GM23248 (cell line): ENCODE measurements at regions not wholly inside any gene's neighbourhood (a gene's known extent, or its start where the extent isn't known, plus 50 kb on each side); places are given as distances from the start of the nearest gene placed in this dataset.

ENCODE experiments used
- DNase-seq: peaks from one replicate; pipeline ENCODE4 v3.0.0-alpha.2; 2015
- H2AFZ ChIP-seq: fragments of 200-600 bp; sonication (generic); 2 replicates; pipeline ENCODE4 v1.6.1; 2016; ENCODE audit warnings: antibody characterized with exemption
- H3F3A ChIP-seq: fragments of 200-600 bp; sonication (generic); 2 replicates; pipeline ENCODE4 v1.6.1; 2016; ENCODE audit warnings: mild to moderate bottlenecking, antibody characterized with exemption, mixed run types; ENCODE audit not compliant: insufficient read depth
- H3K27ac ChIP-seq: fragments of 200-600 bp; sonication (generic); 2 replicates; pipeline ENCODE4 v1.5.1; 2016; ENCODE audit warnings: mild to moderate bottlenecking
- H3K27me3 ChIP-seq: fragments of 200-600 bp; sonication (generic); replicated peaks from 2 replicates; pipeline ENCODE4 v1.6.1; 2016; ENCODE audit warnings: mild to moderate bottlenecking; ENCODE audit not compliant: insufficient read depth
- H3K36me3 ChIP-seq: fragments of 200-600 bp; sonication (generic); 2 replicates; pipeline ENCODE4 v1.6.1; 2016; ENCODE audit warnings: low read depth, mild to moderate bottlenecking
- H3K4me1 ChIP-seq: fragments of 200-600 bp; sonication (generic); 2 replicates; pipeline ENCODE4 v1.6.1; 2016; ENCODE audit warnings: mild to moderate bottlenecking; ENCODE audit not compliant: insufficient read depth
- H3K4me2 ChIP-seq: fragments of 200-600 bp; sonication (generic); one replicate; pipeline ENCODE4 v1.6.1; 2016; ENCODE audit warnings: mild to moderate bottlenecking; ENCODE audit not compliant: unreplicated experiment
- H3K4me3 ChIP-seq: fragments of 200-600 bp; sonication (generic); 2 replicates; pipeline ENCODE4 v1.5.1; 2016; ENCODE audit warnings: mild to moderate bottlenecking
- H3K79me2 ChIP-seq: fragments of 200-600 bp; sonication (generic); 2 replicates; pipeline ENCODE4 v1.6.1; 2016; ENCODE audit warnings: mild to moderate bottlenecking; ENCODE audit not compliant: insufficient read depth
- H3K9ac ChIP-seq: fragments of 200-600 bp; sonication (generic); 2 replicates; pipeline ENCODE4 v1.6.1; 2016; ENCODE audit warnings: mild to moderate bottlenecking
- H3K9me2 ChIP-seq: fragments of 200-600 bp; sonication (generic); 2 replicates; pipeline ENCODE4 v1.6.1; 2016; ENCODE audit warnings: mixed run types, mild to moderate bottlenecking, moderate library complexity; ENCODE audit not compliant: insufficient read depth
- H3K9me3 ChIP-seq: fragments of 200-600 bp; sonication (generic); one replicate; pipeline ENCODE4 v1.6.1; 2017; ENCODE audit warnings: low read depth
- H4K20me1 ChIP-seq: fragments of 200-600 bp; sonication (generic); 2 replicates; pipeline ENCODE4 v1.6.0; 2016; ENCODE audit not compliant: insufficient read depth
- EZH2 ChIP-seq: fragments of 200-600 bp; sonication (generic); IDR thresholded peaks from 2 replicates; pipeline ENCODE4 v1.6.1; 2018; ENCODE audit warnings: antibody characterized with exemption, mild to moderate bottlenecking; ENCODE audit not compliant: insufficient read depth, poor library complexity, severe bottlenecking
- EZH2phosphoT487 ChIP-seq: fragments of 200-600 bp; sonication (generic); IDR thresholded peaks from 2 replicates; pipeline ENCODE4 v1.6.1; 2018; ENCODE audit warnings: antibody characterized with exemption, moderate library complexity, mild to moderate bottlenecking, low read depth; ENCODE audit not compliant: insufficient read depth
- WGBS, 2 experiments: methylation state at CpG; one replicate each; pipeline ENCODE4 v1.1.6; 2015 to 2017; ENCODE audit warnings: low lambda C conversion rate in 2 of 2, low coverage in 1 of 2; ENCODE audit errors: missing lambda C conversion rate in 2 of 2; 5-methylcytosine and 5-hydroxymethylcytosine counted together
- in situ Hi-C: fragments of 300-500 bp; cut with MboI; formaldehyde crosslinking; loops from 2 replicates; pipeline ENCODE4 v1.15.0; 2020

DNA sequence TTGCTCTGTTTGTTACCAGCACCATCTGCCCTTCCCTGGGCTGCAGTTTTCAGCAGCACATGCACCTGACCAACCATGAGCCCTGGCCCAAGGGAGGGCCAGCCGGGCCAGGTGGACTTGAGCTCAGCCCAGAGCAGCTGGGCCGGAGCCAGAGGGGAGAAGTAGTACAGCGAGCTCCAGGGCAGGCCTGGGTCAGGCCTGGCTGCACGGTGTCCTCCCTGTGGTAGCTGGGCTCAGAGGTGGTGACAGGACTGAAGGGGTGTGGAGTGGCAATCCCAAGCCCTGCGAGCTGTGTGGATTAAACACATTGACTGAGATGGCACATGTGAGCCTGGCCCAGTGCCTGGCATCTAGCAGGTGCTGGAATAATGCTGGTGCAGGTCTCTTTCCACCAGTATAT, 222.2 kb downstream of the GLI2 start:
- H4K20me1 ChIP-seq: no peaks in the 10 kb centered on the region
- in situ Hi-C loops: no loop called here
- no peak for TF ChIP-seq EZH2phosphoT487
- no peak for TF ChIP-seq EZH2
- H3K36me3 ChIP-seq: no peaks in the 10 kb centered on the region; the same call in 1 of the 2 replicates
- no peaks in the 10 kb centered on the region for H3F3A ChIP-seq
- no peak overlapping the region for H3K4me2 ChIP-seq
- H2AFZ ChIP-seq: no peak overlapping the region
- H3K4me1 ChIP-seq: no peaks in the 10 kb centered on the region
- no peak overlapping the region for H3K4me3 ChIP-seq
- H3K9ac ChIP-seq: no peak overlapping the region
- H3K27me3 ChIP-seq: no peaks in the 10 kb centered on the region
- DNase-seq: no peak
- no peaks in the 10 kb centered on the region for H3K9me2 ChIP-seq
- H3K79me2 ChIP-seq: no peaks in the 10 kb centered on the region
- H3K27ac ChIP-seq: no peak overlapping the region
- H3K9me3 ChIP-seq: no peaks in the 10 kb centered on the region
- 87 to 92% methylated on average over 5 of the region's 5 CpGs for WGBS, 2 experiments

DNA sequence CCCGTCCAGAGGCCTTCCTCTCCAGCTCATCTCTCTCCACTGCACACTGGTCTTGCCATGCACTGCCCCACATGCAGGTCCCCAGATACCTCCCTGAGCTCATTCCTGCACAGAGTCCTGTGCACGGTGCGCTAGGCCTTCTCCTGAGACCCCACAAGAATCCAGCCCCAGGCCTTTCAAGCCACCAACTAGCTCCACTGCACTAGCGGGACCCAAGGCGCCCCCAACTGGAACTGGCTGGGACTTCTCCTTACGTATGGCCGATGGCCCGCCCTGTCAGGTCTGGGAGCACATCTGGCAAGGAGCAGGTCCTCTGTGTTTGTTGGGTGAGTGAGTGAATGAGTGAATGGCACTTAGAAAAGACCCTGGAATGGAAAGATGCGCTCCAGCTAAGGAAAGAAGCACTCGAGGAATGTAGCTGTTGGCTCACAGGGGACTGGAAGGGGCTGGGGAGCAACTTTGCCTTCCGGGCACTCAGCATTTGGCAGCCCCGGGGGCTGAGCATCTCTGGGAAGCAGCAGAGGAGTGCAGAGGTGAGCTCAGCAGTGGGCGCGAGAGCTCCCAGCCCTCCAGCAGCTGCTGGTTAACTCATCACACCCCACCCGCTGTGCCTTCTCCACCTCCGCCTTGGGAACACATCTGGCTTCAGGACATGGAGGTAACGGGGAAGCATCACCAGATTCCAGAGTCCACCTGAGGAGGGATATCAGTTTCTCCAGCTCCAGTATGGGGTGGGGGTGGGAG, 223.1 kb downstream of the GLI2 start:
- Histone ChIP-seq H2AFZ (no peak overlapping the region), H3K9ac (no peak overlapping the region), H3F3A (no peaks in the 10 kb centered on the region), H3K36me3 (no peaks in the 10 kb centered on the region; the same call in 1 of the 2 replicates), H3K4me3 (no peak overlapping the region), H3K9me2 (no peaks in the 10 kb centered on the region), H3K4me2 (no peak overlapping the region), H3K9me3 (no peaks in the 10 kb centered on the region), H4K20me1 (no peaks in the 10 kb centered on the region), H3K4me1 (peaks cover 3% of the 10 kb centered on the region; the same call in 1 of the 2 replicates), H3K79me2 (no peaks in the 10 kb centered on the region), H3K27ac (no peak overlapping the region), H3K27me3 (no peaks in the 10 kb centered on the region)
- DNase-seq: peak; percentile 39
- in situ Hi-C loops: no loop called here
- 85 to 92% methylated on average over 16 to 17 of the region's 17 CpGs for WGBS, 2 experiments
- no peak for TF ChIP-seq EZH2
- no peak for TF ChIP-seq EZH2phosphoT487

DNA sequence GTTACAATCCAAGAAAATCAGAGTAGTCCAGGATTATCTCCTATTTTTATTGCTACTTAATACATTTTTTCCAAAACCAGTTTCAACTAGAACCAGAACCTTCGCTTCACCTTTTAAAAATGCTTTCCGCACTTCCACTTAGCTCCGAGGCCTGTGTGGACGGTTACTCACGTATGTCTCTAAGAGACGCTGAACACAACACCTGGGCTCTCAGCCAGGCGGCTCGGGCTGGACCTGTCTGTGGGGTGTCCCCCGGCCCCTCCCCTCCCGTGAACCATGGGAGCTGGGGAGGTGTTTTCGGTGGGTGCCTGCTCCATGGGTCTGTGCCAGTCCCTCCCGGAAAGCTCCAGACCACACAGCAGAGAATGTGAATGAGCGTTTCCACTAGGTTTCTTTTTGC, 223.8 kb downstream of the GLI2 start:
- Histone ChIP-seq H3K4me1 (peaks cover 7% of the 10 kb centered on the region; the same call in 1 of the 2 replicates), H3K9me2 (no peaks in the 10 kb centered on the region), H2AFZ (no peak overlapping the region), H3K27ac (no peak overlapping the region), H3K4me3 (no peak overlapping the region), H3K36me3 (no peaks in the 10 kb centered on the region; the same call in 1 of the 2 replicates), H4K20me1 (no peaks in the 10 kb centered on the region), H3K79me2 (no peaks in the 10 kb centered on the region), H3K27me3 (no peaks in the 10 kb centered on the region), H3F3A (no peaks in the 10 kb centered on the region), H3K9me3 (no peaks in the 10 kb centered on the region), H3K4me2 (no peak overlapping the region), H3K9ac (no peak overlapping the region)
- WGBS, 2 experiments: 86 to 87% methylated on average over 12 to 13 of the region's 13 CpGs
- no peak for DNase-seq
- in situ Hi-C loops: no loop called here
- TF ChIP-seq EZH2phosphoT487 (no peak), EZH2 (no peak)

DNA sequence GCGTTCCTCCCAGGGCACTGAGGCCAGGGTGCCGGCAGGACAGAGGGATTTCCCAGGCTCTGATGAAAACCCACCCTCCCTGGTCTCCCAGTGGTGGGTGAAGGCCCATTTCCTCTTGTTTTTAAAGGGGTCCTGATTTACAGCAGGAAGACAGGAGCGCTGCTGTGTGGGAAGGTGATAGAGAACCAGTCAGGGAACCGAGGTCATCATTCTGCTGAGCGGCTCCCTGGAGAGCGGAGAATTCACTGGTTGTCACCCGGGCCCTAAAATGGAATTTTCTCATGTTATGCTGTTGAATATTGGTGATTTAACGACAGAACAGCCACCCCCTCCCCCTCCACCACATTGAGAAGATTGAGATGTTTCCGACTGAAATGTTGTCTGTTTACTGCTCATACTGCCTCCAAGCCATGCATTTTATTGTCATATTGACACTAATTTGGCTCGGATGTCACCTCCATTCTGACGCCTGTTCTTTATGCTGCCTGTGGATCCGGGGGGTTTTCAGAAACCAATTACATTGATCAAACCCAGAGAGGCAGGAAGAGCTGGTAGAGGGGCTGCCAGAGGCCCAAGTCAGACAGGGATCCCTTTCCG, 225.2 kb downstream of the GLI2 start:
- H3K9me2 ChIP-seq: no peaks in the 10 kb centered on the region
- no peak overlapping the region for H2AFZ ChIP-seq
- no peak overlapping the region for H3K4me2 ChIP-seq
- H3F3A ChIP-seq: no peaks in the 10 kb centered on the region
- no peak overlapping the region for H3K4me3 ChIP-seq
- no peaks in the 10 kb centered on the region for H3K79me2 ChIP-seq
- peaks cover 7% of the 10 kb centered on the region; the same call in 1 of the 2 replicates for H3K4me1 ChIP-seq
- 87 to 89% methylated on average over 13 of the region's 13 CpGs for WGBS, 2 experiments
- TF ChIP-seq EZH2phosphoT487: no peak
- TF ChIP-seq EZH2: no peak
- no peaks in the 10 kb centered on the region for H4K20me1 ChIP-seq
- H3K27ac ChIP-seq: no peak overlapping the region
- H3K9ac ChIP-seq: no peak overlapping the region
- H3K27me3 ChIP-seq: no peaks in the 10 kb centered on the region
- no peak for DNase-seq
- in situ Hi-C loops: no loop called here
- H3K9me3 ChIP-seq: no peaks in the 10 kb centered on the region
- no peaks in the 10 kb centered on the region; the same call in 1 of the 2 replicates for H3K36me3 ChIP-seq
